GM23338 (cell line): ENCODE measurements at regions not wholly inside any gene's neighbourhood (a gene's known extent, or its start where the extent isn't known, plus 50 kb on each side); places are given as distances from the start of the nearest gene placed in this dataset.

Source experiments
- ATAC-seq: fragments of 200-7000 bp; cut with Tn5 transposase; 3 replicates; pipeline ENCODE4 v1.9.1; 2020
- DNase-seq: peaks from one replicate; pipeline ENCODE4 v3.0.0-alpha.2; 2015; ENCODE audit warnings: low spot score
- H2AFZ ChIP-seq: fragments of 200-600 bp; sonication (generic); 2 replicates; pipeline ENCODE4 v1.8.0; 2016; ENCODE audit warnings: antibody characterized with exemption, mild to moderate bottlenecking, moderate library complexity
- H3F3A ChIP-seq: fragments of 200-600 bp; sonication (generic); replicated peaks from 2 replicates; pipeline ENCODE4 v1.8.0; 2017; ENCODE audit warnings: antibody characterized with exemption, mixed run types, low read depth
- H3K27ac ChIP-seq: fragments of 200-600 bp; sonication (generic); 2 replicates; pipeline ENCODE4 v1.6.1; 2016; ENCODE audit warnings: low read depth
- H3K27me3 ChIP-seq: fragments of 200-600 bp; sonication (generic); 2 replicates; pipeline ENCODE4 v1.8.0; 2016; ENCODE audit warnings: mild to moderate bottlenecking, mixed run types, moderate library complexity; ENCODE audit not compliant: insufficient read depth
- H3K36me3 ChIP-seq: fragments of 200-600 bp; sonication (generic); 2 replicates; pipeline ENCODE4 v1.8.0; 2016; ENCODE audit warnings: mild to moderate bottlenecking; ENCODE audit not compliant: insufficient read depth
- H3K4me1 ChIP-seq: fragments of 200-600 bp; sonication (generic); 2 replicates; pipeline ENCODE4 v1.8.0; 2016; ENCODE audit warnings: mild to moderate bottlenecking, moderate library complexity; ENCODE audit not compliant: insufficient read depth
- H3K4me2 ChIP-seq: fragments of 200-600 bp; sonication (generic); 2 replicates; pipeline ENCODE4 v1.7.1; 2017; ENCODE audit warnings: mixed run types
- H3K4me3 ChIP-seq: fragments of 200-600 bp; sonication (generic); 2 replicates; pipeline ENCODE4 v1.6.1; 2016; ENCODE audit warnings: mixed run types
- H3K79me2 ChIP-seq: fragments of 200-600 bp; sonication (generic); replicated peaks from 2 replicates; pipeline ENCODE4 v1.8.0; 2017; ENCODE audit warnings: mild to moderate bottlenecking; ENCODE audit not compliant: insufficient read depth
- H3K9me2 ChIP-seq: fragments of 200-600 bp; sonication (generic); 2 replicates; pipeline ENCODE4 v1.8.0; 2017; ENCODE audit not compliant: insufficient read depth
- H4K20me1 ChIP-seq: fragments of 200-600 bp; sonication (generic); replicated peaks from 2 replicates; pipeline ENCODE4 v1.8.0; 2017; ENCODE audit warnings: mild to moderate bottlenecking; ENCODE audit not compliant: insufficient read depth
- H3K27ac Mint-ChIP-seq: 2 replicates; pipeline ENCODE4 v1.8.0; 2020; ENCODE audit warnings: inconsistent platforms, mild to moderate bottlenecking, moderate library complexity, mixed read lengths
- H3K27me3 Mint-ChIP-seq: 3 replicates; pipeline ENCODE4 v1.8.0; 2022; ENCODE audit warnings: low read depth, mild to moderate bottlenecking, moderate library complexity, mixed read lengths, inconsistent platforms; ENCODE audit not compliant: insufficient read depth, poor library complexity
- H3K36me3 Mint-ChIP-seq: 3 replicates; pipeline ENCODE4 v1.8.0; 2021; ENCODE audit warnings: low read depth, mild to moderate bottlenecking, inconsistent platforms, moderate library complexity, mixed read lengths
- H3K4me1 Mint-ChIP-seq: 3 replicates; pipeline ENCODE4 v1.8.0; 2020; ENCODE audit warnings: mild to moderate bottlenecking, inconsistent platforms, mixed read lengths
- H3K4me3 Mint-ChIP-seq: 3 replicates; pipeline ENCODE4 v1.8.0; 2021; ENCODE audit warnings: moderate library complexity, mild to moderate bottlenecking, inconsistent platforms, mixed read lengths
- H3K9me3 Mint-ChIP-seq: 3 replicates; pipeline ENCODE4 v1.8.0; 2020; ENCODE audit warnings: moderate library complexity, mild to moderate bottlenecking, inconsistent platforms, mixed read lengths
- CREB1 ChIP-seq: fragments of 250-450 bp; sonication (Bioruptor Pico); IDR thresholded peaks from 2 replicates; pipeline ENCODE4 v1.5.0; 2020; ENCODE audit warnings: low read depth, mild to moderate bottlenecking, moderate library complexity
- CTCF ChIP-seq, 2 experiments: fragments of 200-600 bp in 1 of 2; sonication (generic) in 1 of 2; conservative IDR thresholded peaks; 2 replicates each; pipeline versions ENCODE4 v1.5.1 to v1.6.1; 2016 to 2017; ENCODE audit warnings: antibody characterized with exemption in 2 of 2, low read depth in 2 of 2, mild to moderate bottlenecking in 2 of 2, moderate library complexity in 1 of 2
- ETS1 ChIP-seq: IDR thresholded peaks from 2 replicates; pipeline ENCODE4 v1.6.1; 2016; ENCODE audit warnings: antibody characterized with exemption
- EZH2phosphoT487 ChIP-seq: fragments of 200-600 bp; sonication (generic); IDR thresholded peaks from one replicate; pipeline ENCODE4 v1.8.1; 2018; ENCODE audit warnings: antibody characterized with exemption; ENCODE audit not compliant: unreplicated experiment
- JUNB ChIP-seq: IDR thresholded peaks from one replicate; pipeline ENCODE4 v1.6.1; 2016; ENCODE audit warnings: antibody characterized with exemption; ENCODE audit not compliant: unreplicated experiment
- REST ChIP-seq: IDR thresholded peaks from one replicate; pipeline ENCODE4 v1.6.1; 2018; ENCODE audit warnings: antibody characterized with exemption; ENCODE audit not compliant: unreplicated experiment
- STAT1 ChIP-seq: IDR thresholded peaks from one replicate; pipeline ENCODE4 v1.6.1; 2016; ENCODE audit warnings: antibody characterized with exemption; ENCODE audit not compliant: unreplicated experiment
- ZNF114 ChIP-seq: fragments of 250-450 bp; sonication (Bioruptor Pico); IDR thresholded peaks from 2 replicates; pipeline ENCODE4 v1.5.0; 2020; ENCODE audit warnings: mild to moderate bottlenecking, moderate library complexity
- ZNF331 ChIP-seq: fragments of 250-450 bp; sonication (Bioruptor Pico); IDR thresholded peaks from 2 replicates; pipeline ENCODE4 v1.5.0; 2020; ENCODE audit warnings: low read depth, mild to moderate bottlenecking, moderate library complexity

- TF ChIP-seq ETS1 (no peak), JUNB (no peak), CREB1 (CRISPR knock-in tag) (no peak), ZNF331 (CRISPR knock-in tag) (no peak), REST (no peak), ZNF114 (no peak)
Measured at GRCh38 chr18:29512761-29513160, 1335.8 kb upstream of the CDH2 start (continued).

- H3K9me3 Mint-ChIP-seq, result no peaks in the 10 kb centered on the region
- H3F3A ChIP-seq, result no peaks in the 10 kb centered on the region
- no peak overlapping the region for H3K4me2 ChIP-seq
- H3K4me1 ChIP-seq, result no peaks in the 10 kb centered on the region
- H3K27ac ChIP-seq, result no peak overlapping the region
- H3K27me3 Mint-ChIP-seq, result no peaks in the 10 kb centered on the region
- H3K4me3 ChIP-seq, result no peak overlapping the region
- DNase-seq, result no peak
- H3K4me1 Mint-ChIP-seq, result no peaks in the 10 kb centered on the region
- no peak for ATAC-seq
- no peaks in the 10 kb centered on the region for H3K9me2 ChIP-seq
- H3K36me3 ChIP-seq, result no peaks in the 10 kb centered on the region
- no peak overlapping the region for H2AFZ ChIP-seq
- H3K36me3 Mint-ChIP-seq, result no peaks in the 10 kb centered on the region
- H3K79me2 ChIP-seq, result no peaks in the 10 kb centered on the region
- no peak overlapping the region for H3K27ac Mint-ChIP-seq
- H3K27me3 ChIP-seq, result no peaks in the 10 kb centered on the region
- H4K20me1 ChIP-seq, result no peaks in the 10 kb centered on the region
- H3K4me3 Mint-ChIP-seq, result no peak overlapping the region
- TF ChIP-seq EZH2phosphoT487 (no peak), CTCF (conservative IDR thresholded peaks at IDR 0.05; ENCODE audit: low read depth in 2 of 2) (no peak), ETS1 (no peak), STAT1 (no peak), REST (no peak)
Measured at GRCh38 chr18:29512203-29512602, 1335.3 kb upstream of the CDH2 start.
